ENCODE measurements at regions not wholly inside any gene's neighbourhood (a gene's known extent, or its start where the extent isn't known, plus 50 kb on each side); places are given as distances from the start of the nearest gene placed in this dataset.

DNA sequence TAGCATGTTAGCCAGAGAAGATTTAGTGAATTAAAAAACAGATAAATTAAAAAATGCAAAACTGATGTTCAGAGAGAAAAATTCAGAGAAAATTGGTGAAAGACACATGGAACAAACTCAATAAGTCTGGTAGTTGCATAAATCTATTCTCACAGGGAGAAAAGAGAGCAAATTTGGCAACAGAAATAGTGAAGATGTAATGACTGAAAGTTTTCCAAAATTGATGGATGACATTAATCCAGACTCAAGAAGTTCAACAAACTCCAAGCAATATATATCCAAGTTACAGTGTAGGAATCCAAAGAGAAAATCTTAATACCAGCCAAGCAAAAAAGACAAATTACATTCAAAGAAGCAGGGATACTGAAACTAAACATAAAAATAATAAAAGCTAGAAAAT is 302.7 kb upstream of the ARPP21 start:
- no peak for DNase-seq

GRCh38 chr3:35338186-35338585 is 301.1 kb upstream of the ARPP21 start:
- DNase-seq, result no peak

DNA sequence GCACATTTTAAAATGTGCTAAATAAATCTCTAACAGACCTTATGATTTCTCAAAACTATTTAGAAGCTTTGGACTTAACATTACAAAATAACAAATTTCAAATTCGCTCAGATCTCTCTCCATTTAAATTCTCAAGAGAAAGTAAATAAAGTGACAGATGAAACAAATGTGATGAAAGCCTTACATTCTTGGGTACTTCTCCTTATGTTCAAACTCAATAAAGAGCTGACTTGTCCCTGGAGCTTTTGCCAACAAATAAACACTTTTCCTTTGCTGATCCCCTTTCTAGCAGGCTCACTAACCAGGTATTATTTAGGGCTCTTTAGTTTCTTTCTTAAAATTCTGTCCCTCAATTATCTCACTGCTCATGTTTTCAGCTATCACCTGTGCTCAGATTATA is 259.1 kb upstream of the ARPP21 start:
- DNase-seq, result no peak

DNA sequence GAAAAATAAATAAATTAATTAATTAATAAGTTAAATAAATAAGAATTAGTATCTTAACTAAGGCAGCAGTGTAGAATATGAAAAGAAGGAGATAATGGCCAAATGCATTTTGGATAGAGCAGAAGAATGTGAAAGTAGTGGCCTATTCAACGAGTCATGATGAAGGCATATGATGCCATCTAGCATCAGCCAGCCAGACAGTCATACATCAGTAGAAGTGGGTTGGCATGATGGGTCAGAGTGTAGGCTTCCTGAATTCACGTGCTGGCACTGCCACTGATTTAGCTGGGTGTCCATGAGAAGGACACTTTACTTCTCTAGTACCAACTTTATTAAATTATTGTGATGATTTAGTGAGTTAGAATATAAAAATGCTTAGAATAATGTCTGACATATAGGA is 256.1 kb upstream of the ARPP21 start:
- DNase-seq, result no peak

DNA sequence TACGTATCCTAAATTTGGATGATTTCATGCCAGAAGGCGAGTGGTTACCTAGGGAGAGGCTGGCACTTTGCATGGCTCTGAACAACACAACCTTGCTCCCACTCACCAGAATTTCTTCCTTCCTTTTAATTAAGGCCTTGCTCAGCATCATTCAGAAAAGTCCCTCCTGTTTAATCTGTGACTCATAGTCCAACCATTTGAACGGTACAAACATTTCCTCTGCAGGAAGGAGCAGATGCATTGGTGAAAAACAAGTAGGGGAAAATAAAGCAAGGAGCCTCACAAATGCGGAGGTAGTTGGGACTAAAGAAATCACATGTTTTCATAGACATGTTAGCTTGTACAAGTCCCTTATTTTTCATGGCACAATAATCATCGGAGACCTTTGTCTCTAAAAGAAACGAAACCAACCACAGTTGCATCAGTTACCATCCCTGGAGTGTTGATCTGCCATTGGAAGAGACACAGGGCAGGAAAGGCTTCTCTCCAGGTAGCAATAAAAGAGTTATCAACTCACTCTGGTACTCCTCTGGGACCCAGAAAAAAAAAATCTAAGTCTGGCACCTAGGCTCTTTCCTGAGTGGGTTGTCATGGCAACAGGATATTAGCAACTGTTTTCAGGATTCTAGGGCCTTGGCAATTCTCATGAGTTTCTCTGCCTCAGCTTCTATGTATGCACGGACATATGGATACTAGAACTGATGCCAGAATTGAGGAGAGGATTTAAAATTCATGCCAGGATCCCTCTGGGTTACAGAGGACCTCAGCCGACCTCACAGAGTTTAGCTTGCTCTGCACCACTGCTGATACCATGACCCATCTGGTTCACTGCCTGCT is 255.4 kb upstream of the ARPP21 start:
- no peak for DNase-seq

DNA sequence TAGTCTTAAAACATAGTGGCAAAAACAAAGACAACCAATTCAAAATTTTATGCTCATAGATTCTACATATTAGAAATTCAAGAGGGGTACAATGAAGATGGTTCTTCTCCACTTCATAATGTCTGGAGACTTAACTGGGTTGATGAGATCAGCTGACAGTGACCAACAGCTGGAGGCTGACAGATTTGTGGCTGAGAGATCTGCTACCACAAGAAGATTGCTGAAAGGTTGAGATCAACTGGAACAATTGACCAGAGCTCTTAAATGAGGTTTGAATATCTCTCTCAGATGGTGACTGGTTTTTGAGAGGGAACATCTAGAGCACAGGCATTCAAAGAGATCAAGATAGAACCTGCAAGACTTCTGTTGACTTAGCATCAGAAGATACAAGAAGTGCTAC is 254.1 kb upstream of the ARPP21 start:
- DNase-seq, result no peak

DNA sequence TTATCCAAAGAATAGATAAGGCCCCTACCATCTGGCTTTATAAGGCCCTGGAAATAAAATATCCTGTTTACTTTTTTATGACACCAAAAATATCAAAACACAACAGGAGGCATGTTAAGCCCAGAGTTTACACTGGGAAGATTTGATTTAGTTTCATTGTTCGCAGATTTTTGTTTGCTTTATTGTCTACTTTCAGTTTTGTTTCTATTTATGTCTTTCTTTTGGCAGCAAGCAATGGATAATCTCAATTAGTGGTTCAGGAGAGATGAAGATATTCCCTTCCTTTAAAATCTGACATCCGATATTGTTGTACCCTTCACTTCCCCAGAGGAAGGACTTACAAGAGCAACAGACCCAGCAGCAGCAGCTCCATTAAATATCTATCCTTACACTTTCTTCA is 249.4 kb upstream of the ARPP21 start:
- no peak for DNase-seq

DNA sequence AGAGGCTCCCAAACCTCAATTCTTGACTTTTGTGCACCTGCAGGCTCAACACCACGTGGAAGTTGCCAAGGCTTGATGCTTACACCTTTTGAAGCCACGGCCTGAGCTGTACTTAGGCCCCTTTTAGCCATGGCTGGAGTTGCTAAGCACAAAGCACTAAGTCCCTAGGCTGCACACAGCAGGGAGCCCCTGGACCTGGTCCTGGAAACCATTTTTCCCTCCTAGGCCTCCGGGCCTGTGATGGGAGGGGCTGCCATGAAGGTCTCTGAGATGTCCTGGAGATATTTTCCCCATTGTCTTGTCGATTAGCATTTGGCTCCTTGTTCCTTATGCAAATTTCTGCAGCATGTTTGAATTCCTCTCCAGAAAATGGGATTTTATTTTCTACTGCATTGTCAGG is 247.1 kb upstream of the ARPP21 start:
- DNase-seq, result no peak

DNA sequence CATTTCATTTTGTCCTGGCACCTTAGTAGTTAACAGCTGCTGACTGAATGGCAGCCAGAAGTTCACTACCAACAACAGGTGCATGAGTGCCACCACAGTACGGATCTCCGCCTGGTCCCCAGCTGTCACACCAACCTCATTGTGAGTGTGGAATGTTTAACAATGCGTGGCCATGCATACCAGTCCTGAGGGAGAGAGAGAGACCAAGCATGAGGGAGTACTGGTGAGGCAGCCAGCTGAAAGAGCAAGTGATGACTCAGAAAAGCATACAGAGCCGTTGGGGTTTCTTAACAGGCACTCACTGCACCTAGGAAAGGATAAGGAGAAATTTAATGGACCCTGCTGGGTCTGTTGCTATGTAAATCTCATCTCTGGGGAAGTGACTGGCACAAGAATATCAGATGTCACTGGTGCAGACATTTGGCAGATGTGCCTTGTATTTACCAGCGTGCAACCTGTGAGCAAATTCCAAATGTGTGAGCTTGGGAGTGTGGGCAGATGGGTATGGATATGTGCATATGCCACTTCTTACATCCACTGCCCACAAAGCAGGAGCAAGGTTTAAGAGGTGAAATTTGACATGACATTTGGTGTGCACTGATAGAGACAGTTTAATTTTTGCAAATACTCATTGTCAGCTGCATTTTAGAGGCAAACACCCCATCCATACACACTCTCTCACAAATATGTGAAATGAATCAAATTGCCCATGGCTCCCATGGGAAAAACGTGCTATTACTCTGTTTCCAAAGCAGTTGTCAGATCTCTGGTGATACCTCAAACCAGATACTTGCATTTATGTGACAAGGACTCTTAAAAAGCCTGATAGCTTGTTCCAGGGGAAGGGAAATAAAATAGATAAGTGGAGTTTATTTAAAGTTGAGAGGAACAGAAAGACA is 245.2 kb upstream of the ARPP21 start:
- DNase-seq, result no peak

DNA sequence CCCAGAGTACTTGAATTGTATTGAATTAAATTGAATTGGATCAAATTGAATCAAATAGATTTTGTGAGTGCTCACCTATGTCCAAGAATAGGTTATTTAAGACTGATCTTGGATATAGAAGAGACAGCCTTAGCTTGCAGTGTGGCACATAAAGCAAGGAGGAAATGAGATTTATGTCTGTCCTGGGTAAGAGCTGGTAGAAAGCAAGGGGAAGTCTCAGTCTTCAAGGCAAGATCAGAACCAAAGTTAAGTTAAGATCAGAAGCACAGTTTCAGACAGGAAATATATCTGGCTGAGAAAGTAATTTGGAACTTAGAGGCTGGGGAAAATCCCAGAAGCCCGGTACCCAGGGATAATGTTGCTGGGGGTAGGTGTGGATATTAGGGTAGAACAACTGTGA is 244.4 kb upstream of the ARPP21 start:
- no peak for DNase-seq

DNA sequence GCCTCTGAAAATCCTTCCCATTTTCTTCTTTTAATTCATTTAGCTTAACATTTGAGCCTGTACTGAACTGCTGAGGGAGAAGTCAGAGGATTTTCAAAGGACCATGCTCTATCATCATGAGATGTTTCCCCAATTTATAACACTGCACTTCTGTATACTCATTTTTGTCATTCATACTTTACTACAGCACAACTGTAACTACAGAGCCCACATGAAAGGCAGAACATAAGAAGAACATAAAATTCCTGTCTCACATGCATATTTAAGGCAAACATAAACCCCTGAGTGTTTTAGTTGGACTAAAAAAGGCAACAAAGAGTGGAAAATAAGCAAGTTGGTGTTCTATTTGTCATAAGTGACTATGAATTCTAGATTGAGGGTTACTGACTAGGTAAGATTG is 237.7 kb upstream of the ARPP21 start:
- no peak for DNase-seq

GRCh38 chr3:35404571-35404970 is 234.8 kb upstream of the ARPP21 start:
- DNase-seq, result no peak

DNA sequence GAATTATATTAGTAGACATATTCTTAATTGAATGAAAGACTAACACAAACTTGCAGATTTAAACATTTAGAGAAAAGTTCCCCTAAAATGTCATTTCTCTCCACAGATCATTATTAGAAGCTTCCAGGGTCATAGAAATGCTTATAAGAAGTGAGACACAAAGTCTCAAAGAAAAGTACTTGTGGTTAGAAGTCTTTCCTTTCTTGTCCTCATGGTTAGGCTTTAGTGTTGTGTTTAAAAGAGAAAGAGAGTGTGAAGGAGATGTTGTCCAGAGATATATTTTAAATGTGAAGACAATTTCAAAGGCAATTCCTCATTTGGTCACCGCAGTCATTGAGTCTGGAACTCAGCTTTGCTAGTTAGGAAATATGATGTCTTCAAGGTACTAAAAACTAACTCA is 230.4 kb upstream of the ARPP21 start:
- no peak for DNase-seq

DNA sequence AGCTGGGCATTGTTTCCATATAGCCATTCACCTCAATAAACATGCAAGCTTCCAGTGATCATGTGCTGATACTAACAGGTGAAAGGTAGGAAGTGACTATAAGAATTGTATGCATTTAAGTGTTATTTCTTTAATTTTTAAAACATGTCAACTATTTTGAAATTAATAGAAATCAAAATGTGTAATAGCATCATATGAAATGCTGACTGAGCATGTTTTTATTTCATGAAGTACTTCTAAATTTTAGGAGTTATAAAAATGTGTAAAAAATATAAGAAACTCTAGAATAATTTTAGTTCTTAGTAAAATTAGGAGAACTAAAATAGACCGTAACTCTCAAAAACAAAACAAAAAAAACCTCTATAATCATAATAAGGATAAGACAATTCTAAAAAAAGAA is 229.3 kb upstream of the ARPP21 start:
- DNase-seq, result no peak

GRCh38 chr3:35413483-35413882 is 225.8 kb upstream of the ARPP21 start:
- no peak for DNase-seq

DNA sequence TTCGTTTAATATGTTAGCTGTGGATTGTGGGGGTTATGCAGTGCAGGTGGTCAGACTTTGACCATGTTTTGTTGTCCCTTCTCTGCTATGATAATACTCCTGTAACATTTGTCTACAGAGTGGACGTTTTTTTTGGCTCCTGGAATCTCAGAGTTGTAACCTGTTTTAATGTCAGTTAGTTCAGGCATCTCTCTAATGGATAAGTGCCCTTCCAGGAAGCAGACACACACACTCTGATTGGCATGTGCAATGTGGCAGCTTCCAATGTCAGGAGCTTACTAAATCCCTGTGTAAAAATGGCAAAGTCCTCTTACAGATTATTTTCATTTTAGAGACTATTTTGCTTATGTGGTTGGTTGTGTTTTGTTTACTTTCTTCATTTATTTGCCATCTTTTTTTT is 222.2 kb upstream of the ARPP21 start:
- DNase-seq, result no peak

DNA sequence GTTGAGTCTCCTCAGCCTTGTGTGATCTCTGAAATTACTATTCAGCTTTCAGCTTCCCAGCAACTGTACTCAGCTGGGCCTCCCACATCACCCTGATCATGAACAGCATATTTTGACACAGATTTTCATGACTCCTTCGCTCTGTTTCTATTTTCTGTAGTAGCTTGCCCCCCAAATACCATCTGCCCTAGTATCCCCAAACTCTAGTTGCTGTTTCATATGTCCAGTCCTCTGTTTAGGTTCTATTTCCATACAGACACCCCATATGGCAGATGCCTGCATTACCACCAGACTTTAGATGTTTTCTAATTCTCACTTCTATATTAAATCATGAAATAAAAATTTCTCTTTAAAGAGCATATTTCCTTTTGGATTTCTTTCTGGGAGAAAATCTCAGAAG is 217.2 kb upstream of the ARPP21 start:
- DNase-seq, result no peak

DNA sequence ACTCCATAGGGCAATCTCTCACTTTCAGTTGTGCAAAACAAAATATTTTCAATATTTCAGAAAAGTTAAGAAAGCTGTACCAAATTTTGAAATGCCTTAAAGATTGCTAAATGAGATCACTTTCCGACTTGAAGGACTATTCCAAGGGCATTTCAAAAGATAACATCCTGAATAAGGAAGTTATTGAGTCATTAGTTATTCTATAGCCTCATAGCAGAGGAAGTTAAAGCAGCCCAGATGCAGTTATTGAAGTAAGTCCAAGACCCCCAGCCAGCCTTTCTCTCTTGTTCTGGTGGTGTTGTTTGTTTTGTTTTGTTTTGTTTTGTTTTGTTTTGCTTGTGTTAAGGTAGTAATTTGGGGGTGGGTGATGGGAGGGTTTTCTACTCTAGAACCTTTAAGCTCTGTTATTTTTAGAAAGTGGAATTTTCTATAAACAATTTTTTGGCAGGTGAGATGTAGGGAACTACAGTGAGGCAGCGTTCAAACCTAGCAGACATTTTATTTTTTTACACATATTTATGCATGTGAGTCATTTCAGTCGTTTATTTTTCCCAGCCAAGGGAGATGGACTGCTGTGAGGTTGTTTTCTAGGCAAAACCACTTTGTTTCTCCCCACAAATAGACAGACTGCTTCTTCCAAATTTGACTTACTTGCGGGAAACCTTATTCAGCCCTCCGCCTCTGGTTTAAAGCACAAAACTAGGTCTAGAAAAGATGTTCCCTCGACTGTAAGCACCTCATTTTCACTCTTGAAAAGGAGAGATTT is 216.3 kb upstream of the ARPP21 start:
- DNase-seq, result no peak

- no peak for DNase-seq
These were observed 212.9 kb upstream of the ARPP21 start for GRCh38 chr3:35426366-35426958.

DNA sequence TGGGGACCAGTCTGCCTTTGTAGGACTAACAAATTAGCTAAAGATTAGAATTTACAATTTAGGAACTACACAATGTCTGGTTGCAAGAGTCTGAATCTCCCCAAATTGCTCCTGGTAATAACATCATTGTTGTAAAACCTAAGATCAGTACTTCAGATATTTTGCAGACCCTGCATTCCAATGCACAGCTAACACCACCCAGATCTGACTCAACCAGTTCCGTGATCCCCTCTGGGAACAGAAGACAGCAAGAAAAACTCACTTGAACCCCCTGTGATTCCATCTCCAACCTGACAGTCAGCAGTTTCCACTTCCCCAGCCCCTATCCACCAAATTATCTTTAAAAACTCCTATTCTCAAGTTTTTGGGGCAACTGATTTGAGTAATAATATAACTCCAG is 201.9 kb upstream of the ARPP21 start:
- no peak for DNase-seq

GRCh38 chr3:35438101-35438500 is 201.2 kb upstream of the ARPP21 start:
- DNase-seq, result no peak

GRCh38 chr3:35439663-35440062 is 199.7 kb upstream of the ARPP21 start:
- no peak for DNase-seq

DNA sequence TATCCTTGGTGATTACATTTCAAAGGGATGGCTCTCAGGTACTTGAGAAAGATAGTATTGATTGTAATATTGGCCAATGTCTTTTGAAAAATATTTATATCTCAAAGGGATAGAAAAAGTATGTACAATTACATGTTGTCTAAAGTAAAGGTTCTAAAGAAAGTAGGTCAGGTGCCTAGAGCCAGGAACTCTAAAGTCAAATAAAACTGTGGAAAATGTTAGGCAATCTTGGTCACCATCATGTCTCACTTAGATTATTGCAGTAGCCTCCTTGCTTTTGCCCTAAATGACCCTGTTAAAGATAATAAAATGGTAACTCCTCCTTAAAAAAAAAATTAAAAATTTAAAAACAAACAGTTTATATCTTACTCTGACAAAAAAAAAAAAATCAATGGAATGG is 198.5 kb upstream of the ARPP21 start:
- no peak for DNase-seq
